HG03103 (cell line): ENCODE measurements at regions not wholly inside any gene's neighbourhood (a gene's known extent, or its start where the extent isn't known, plus 50 kb on each side); places are given as distances from the start of the nearest gene placed in this dataset.

Source experiments
- ATAC-seq: cut with Tn5 transposase; IDR thresholded peaks from one replicate; pipeline ENCODE4 v1.9.1; 2021; ENCODE audit warnings: low read depth; ENCODE audit not compliant: unreplicated experiment

- no peak for ATAC-seq
Observed at GRCh38 chr1:65741993-65742392, 50.7 kb upstream of the PDE4B start.
